B cell (primary cell): ENCODE measurements at regions not wholly inside any gene's neighbourhood (a gene's known extent, or its start where the extent isn't known, plus 50 kb on each side); places are given as distances from the start of the nearest gene placed in this dataset.

Experiments used
- EZH2 ChIP-seq: IDR thresholded peaks from 2 replicates; pipeline ENCODE4 v1.6.1; 2012; ENCODE audit warnings: borderline replicate concordance, low read depth, mild to moderate bottlenecking, moderate library complexity, low read length; ENCODE audit not compliant: insufficient read depth, poor library complexity, severe bottlenecking
- TF ChIP-seq, protein P1 (sequence below): fragments of 200-600 bp; IDR thresholded peaks from one replicate; pipeline ENCODE4 v1.8.0; 2022; ENCODE audit warnings: antibody characterized with exemption, mild to moderate bottlenecking

DNA sequence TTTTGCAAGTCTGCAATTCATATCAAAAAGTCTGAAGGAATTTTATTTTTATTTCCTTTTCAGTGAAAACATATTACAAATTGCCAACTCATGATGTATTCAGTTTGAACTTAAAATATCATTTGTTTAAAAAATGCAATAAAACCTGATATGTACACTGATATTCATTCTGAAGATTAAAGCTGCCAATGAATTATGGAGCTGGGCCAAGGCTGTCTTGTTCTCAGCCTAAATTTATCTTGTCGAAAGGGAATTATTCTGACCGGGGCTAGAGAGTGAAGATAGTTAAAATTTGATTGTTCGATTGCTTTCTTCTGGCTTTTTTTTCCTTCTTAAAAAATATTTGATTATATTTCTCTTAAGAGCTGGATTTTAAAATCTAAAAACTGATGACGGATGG, 54.0 kb upstream of the RBFOX1 start:
- TF ChIP-seq, protein P1, sequence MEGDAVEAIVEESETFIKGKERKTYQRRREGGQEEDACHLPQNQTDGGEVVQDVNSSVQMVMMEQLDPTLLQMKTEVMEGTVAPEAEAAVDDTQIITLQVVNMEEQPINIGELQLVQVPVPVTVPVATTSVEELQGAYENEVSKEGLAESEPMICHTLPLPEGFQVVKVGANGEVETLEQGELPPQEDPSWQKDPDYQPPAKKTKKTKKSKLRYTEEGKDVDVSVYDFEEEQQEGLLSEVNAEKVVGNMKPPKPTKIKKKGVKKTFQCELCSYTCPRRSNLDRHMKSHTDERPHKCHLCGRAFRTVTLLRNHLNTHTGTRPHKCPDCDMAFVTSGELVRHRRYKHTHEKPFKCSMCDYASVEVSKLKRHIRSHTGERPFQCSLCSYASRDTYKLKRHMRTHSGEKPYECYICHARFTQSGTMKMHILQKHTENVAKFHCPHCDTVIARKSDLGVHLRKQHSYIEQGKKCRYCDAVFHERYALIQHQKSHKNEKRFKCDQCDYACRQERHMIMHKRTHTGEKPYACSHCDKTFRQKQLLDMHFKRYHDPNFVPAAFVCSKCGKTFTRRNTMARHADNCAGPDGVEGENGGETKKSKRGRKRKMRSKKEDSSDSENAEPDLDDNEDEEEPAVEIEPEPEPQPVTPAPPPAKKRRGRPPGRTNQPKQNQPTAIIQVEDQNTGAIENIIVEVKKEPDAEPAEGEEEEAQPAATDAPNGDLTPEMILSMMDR: no peak
- no peak for TF ChIP-seq EZH2
